B cell (primary cell): ENCODE measurements at regions not wholly inside any gene's neighbourhood (a gene's known extent, or its start where the extent isn't known, plus 50 kb on each side); places are given as distances from the start of the nearest gene placed in this dataset.

ENCODE experiments used
- CTCF ChIP-seq: fragments of 200-600 bp; IDR thresholded peaks from one replicate; pipeline ENCODE4 v1.8.0; 2022; ENCODE audit warnings: antibody characterized with exemption, mild to moderate bottlenecking
- EZH2 ChIP-seq: IDR thresholded peaks from 2 replicates; pipeline ENCODE4 v1.6.1; 2012; ENCODE audit warnings: borderline replicate concordance, low read depth, mild to moderate bottlenecking, moderate library complexity, low read length; ENCODE audit not compliant: insufficient read depth, poor library complexity, severe bottlenecking

- TF ChIP-seq EZH2 (no peak), CTCF (no peak)
These were observed 103.9 kb upstream of the ACVR1 start for GRCh38 chr2:157980020-157980419.
